GM23338 (cell line): ENCODE measurements at regions not wholly inside any gene's neighbourhood (a gene's known extent, or its start where the extent isn't known, plus 50 kb on each side); places are given as distances from the start of the nearest gene placed in this dataset.

Experiments used
- ATAC-seq: fragments of 200-7000 bp; cut with Tn5 transposase; 3 replicates; pipeline ENCODE4 v1.9.1; 2020
- DNase-seq: peaks from one replicate; pipeline ENCODE4 v3.0.0-alpha.2; 2015; ENCODE audit warnings: low spot score
- H2AFZ ChIP-seq: fragments of 200-600 bp; sonication (generic); 2 replicates; pipeline ENCODE4 v1.8.0; 2016; ENCODE audit warnings: antibody characterized with exemption, mild to moderate bottlenecking, moderate library complexity
- H3F3A ChIP-seq: fragments of 200-600 bp; sonication (generic); replicated peaks from 2 replicates; pipeline ENCODE4 v1.8.0; 2017; ENCODE audit warnings: antibody characterized with exemption, mixed run types, low read depth
- H3K27ac ChIP-seq: fragments of 200-600 bp; sonication (generic); 2 replicates; pipeline ENCODE4 v1.6.1; 2016; ENCODE audit warnings: low read depth
- H3K27me3 ChIP-seq: fragments of 200-600 bp; sonication (generic); 2 replicates; pipeline ENCODE4 v1.8.0; 2016; ENCODE audit warnings: mild to moderate bottlenecking, mixed run types, moderate library complexity; ENCODE audit not compliant: insufficient read depth
- H3K36me3 ChIP-seq: fragments of 200-600 bp; sonication (generic); 2 replicates; pipeline ENCODE4 v1.8.0; 2016; ENCODE audit warnings: mild to moderate bottlenecking; ENCODE audit not compliant: insufficient read depth
- H3K4me1 ChIP-seq: fragments of 200-600 bp; sonication (generic); 2 replicates; pipeline ENCODE4 v1.8.0; 2016; ENCODE audit warnings: mild to moderate bottlenecking, moderate library complexity; ENCODE audit not compliant: insufficient read depth
- H3K4me2 ChIP-seq: fragments of 200-600 bp; sonication (generic); 2 replicates; pipeline ENCODE4 v1.7.1; 2017; ENCODE audit warnings: mixed run types
- H3K4me3 ChIP-seq: fragments of 200-600 bp; sonication (generic); 2 replicates; pipeline ENCODE4 v1.6.1; 2016; ENCODE audit warnings: mixed run types
- H3K79me2 ChIP-seq: fragments of 200-600 bp; sonication (generic); replicated peaks from 2 replicates; pipeline ENCODE4 v1.8.0; 2017; ENCODE audit warnings: mild to moderate bottlenecking; ENCODE audit not compliant: insufficient read depth
- H3K9me2 ChIP-seq: fragments of 200-600 bp; sonication (generic); 2 replicates; pipeline ENCODE4 v1.8.0; 2017; ENCODE audit not compliant: insufficient read depth
- H4K20me1 ChIP-seq: fragments of 200-600 bp; sonication (generic); replicated peaks from 2 replicates; pipeline ENCODE4 v1.8.0; 2017; ENCODE audit warnings: mild to moderate bottlenecking; ENCODE audit not compliant: insufficient read depth
- H3K27ac Mint-ChIP-seq: 2 replicates; pipeline ENCODE4 v1.8.0; 2020; ENCODE audit warnings: inconsistent platforms, mild to moderate bottlenecking, moderate library complexity, mixed read lengths
- H3K27me3 Mint-ChIP-seq: 3 replicates; pipeline ENCODE4 v1.8.0; 2022; ENCODE audit warnings: low read depth, mild to moderate bottlenecking, moderate library complexity, mixed read lengths, inconsistent platforms; ENCODE audit not compliant: insufficient read depth, poor library complexity
- H3K36me3 Mint-ChIP-seq: 3 replicates; pipeline ENCODE4 v1.8.0; 2021; ENCODE audit warnings: low read depth, mild to moderate bottlenecking, inconsistent platforms, moderate library complexity, mixed read lengths
- H3K4me1 Mint-ChIP-seq: 3 replicates; pipeline ENCODE4 v1.8.0; 2020; ENCODE audit warnings: mild to moderate bottlenecking, inconsistent platforms, mixed read lengths
- H3K4me3 Mint-ChIP-seq: 3 replicates; pipeline ENCODE4 v1.8.0; 2021; ENCODE audit warnings: moderate library complexity, mild to moderate bottlenecking, inconsistent platforms, mixed read lengths
- H3K9me3 Mint-ChIP-seq: 3 replicates; pipeline ENCODE4 v1.8.0; 2020; ENCODE audit warnings: moderate library complexity, mild to moderate bottlenecking, inconsistent platforms, mixed read lengths
- CREB1 ChIP-seq: fragments of 250-450 bp; sonication (Bioruptor Pico); IDR thresholded peaks from 2 replicates; pipeline ENCODE4 v1.5.0; 2020; ENCODE audit warnings: low read depth, mild to moderate bottlenecking, moderate library complexity
- EZH2 ChIP-seq: fragments of 200-600 bp; sonication (generic); IDR thresholded peaks from one replicate; pipeline ENCODE4 v1.8.0; 2017; ENCODE audit warnings: antibody characterized with exemption, mild to moderate bottlenecking, low read depth; ENCODE audit not compliant: unreplicated experiment
- EZH2phosphoT487 ChIP-seq: fragments of 200-600 bp; sonication (generic); IDR thresholded peaks from one replicate; pipeline ENCODE4 v1.8.1; 2018; ENCODE audit warnings: antibody characterized with exemption; ENCODE audit not compliant: unreplicated experiment
- JUNB ChIP-seq: IDR thresholded peaks from one replicate; pipeline ENCODE4 v1.6.1; 2016; ENCODE audit warnings: antibody characterized with exemption; ENCODE audit not compliant: unreplicated experiment
- NANOG ChIP-seq: IDR thresholded peaks from 2 replicates; pipeline ENCODE4 v1.6.1; 2016; ENCODE audit warnings: antibody characterized with exemption, borderline replicate concordance
- POLR2AphosphoS5 ChIP-seq: IDR thresholded peaks from 2 replicates; pipeline ENCODE4 v1.6.1; 2016; ENCODE audit warnings: antibody characterized with exemption, low read depth
- ZNF114 ChIP-seq: fragments of 250-450 bp; sonication (Bioruptor Pico); IDR thresholded peaks from 2 replicates; pipeline ENCODE4 v1.5.0; 2020; ENCODE audit warnings: mild to moderate bottlenecking, moderate library complexity
- ZNF331 ChIP-seq: fragments of 250-450 bp; sonication (Bioruptor Pico); IDR thresholded peaks from 2 replicates; pipeline ENCODE4 v1.5.0; 2020; ENCODE audit warnings: low read depth, mild to moderate bottlenecking, moderate library complexity
- TF ChIP-seq, protein P1 (sequence below): fragments of 250-450 bp; sonication (Bioruptor Pico); IDR thresholded peaks from 2 replicates; pipeline ENCODE4 v1.5.0; 2020; ENCODE audit warnings: mild to moderate bottlenecking, moderate library complexity
- TF ChIP-seq, protein P2 (sequence below): IDR thresholded peaks from 2 replicates; pipeline ENCODE4 v1.6.1; 2016; ENCODE audit warnings: antibody characterized with exemption

DNA sequence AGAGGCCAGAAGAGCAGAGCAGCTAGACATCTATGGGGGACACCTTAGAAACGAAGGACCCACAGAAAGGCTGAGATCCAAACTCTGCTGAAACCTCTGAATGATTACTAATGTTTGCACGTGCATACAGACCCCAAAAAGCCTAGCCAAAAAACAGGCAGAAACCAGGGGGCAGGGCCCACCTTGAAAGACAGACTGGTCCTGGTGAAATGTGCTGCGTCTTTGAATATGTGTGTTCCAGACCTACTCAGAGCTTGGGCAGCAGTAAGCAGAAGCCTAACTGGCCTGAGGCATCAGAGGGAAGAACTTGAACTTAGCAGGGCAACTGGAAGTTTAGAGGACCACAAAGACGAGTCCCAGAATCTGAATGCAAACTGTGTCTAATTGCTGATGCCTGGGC, 251.8 kb downstream of the TEX36 start (continued):
- TF ChIP-seq, protein P1, sequence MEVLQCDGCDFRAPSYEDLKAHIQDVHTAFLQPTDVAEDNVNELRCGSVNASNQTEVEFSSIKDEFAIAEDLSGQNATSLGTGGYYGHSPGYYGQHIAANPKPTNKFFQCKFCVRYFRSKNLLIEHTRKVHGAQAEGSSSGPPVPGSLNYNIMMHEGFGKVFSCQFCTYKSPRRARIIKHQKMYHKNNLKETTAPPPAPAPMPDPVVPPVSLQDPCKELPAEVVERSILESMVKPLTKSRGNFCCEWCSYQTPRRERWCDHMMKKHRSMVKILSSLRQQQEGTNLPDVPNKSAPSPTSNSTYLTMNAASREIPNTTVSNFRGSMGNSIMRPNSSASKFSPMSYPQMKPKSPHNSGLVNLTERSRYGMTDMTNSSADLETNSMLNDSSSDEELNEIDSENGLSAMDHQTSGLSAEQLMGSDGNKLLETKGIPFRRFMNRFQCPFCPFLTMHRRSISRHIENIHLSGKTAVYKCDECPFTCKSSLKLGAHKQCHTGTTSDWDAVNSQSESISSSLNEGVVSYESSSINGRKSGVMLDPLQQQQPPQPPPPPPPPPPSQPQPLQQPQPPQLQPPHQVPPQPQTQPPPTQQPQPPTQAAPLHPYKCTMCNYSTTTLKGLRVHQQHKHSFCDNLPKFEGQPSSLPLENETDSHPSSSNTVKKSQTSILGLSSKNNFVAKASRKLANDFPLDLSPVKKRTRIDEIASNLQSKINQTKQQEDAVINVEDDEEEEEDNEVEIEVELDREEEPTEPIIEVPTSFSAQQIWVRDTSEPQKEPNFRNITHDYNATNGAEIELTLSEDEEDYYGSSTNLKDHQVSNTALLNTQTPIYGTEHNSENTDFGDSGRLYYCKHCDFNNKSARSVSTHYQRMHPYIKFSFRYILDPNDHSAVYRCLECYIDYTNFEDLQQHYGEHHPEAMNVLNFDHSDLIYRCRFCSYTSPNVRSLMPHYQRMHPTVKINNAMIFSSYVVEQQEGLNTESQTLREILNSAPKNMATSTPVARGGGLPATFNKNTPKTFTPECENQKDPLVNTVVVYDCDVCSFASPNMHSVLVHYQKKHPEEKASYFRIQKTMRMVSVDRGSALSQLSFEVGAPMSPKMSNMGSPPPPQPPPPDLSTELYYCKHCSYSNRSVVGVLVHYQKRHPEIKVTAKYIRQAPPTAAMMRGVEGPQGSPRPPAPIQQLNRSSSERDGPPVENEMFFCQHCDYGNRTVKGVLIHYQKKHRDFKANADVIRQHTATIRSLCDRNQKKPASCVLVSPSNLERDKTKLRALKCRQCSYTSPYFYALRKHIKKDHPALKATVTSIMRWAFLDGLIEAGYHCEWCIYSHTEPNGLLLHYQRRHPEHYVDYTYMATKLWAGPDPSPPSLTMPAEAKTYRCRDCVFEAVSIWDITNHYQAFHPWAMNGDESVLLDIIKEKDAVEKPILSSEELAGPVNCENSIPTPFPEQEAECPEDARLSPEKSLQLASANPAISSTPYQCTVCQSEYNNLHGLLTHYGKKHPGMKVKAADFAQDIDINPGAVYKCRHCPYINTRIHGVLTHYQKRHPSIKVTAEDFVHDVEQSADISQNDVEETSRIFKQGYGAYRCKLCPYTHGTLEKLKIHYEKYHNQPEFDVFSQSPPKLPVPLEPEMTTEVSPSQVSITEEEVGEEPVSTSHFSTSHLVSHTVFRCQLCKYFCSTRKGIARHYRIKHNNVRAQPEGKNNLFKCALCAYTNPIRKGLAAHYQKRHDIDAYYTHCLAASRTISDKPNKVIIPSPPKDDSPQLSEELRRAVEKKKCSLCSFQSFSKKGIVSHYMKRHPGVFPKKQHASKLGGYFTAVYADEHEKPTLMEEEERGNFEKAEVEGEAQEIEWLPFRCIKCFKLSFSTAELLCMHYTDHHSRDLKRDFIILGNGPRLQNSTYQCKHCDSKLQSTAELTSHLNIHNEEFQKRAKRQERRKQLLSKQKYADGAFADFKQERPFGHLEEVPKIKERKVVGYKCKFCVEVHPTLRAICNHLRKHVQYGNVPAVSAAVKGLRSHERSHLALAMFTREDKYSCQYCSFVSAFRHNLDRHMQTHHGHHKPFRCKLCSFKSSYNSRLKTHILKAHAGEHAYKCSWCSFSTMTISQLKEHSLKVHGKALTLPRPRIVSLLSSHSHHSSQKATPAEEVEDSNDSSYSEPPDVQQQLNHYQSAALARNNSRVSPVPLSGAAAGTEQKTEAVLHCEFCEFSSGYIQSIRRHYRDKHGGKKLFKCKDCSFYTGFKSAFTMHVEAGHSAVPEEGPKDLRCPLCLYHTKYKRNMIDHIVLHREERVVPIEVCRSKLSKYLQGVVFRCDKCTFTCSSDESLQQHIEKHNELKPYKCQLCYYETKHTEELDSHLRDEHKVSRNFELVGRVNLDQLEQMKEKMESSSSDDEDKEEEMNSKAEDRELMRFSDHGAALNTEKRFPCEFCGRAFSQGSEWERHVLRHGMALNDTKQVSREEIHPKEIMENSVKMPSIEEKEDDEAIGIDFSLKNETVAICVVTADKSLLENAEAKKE (CRISPR knock-in tag): no peak
- TF ChIP-seq JUNB (no peak), ZNF114 (CRISPR knock-in tag) (no peak), CREB1 (CRISPR knock-in tag) (no peak)

DNA sequence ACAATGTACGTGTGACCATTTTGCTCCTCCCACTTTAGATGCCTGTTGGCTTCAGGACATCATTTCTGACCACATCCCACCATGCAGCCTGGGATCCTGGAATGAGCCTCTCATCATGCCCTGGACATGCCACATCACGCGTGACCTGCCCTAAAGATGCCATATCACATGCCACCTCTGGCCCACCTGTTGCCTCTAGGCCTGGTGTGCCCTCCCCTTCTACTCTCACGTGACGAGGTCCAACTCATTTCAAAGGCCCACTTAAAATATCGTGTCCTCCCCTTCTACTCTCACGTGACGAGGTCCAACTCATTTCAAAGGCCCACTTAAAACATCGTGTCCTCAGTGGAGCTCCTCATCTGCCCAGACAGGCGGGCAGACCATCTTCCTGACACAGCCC, 254.9 kb downstream of the TEX36 start:
- Mint-ChIP-seq H3K27ac (no peak overlapping the region), H3K4me1 (no peaks in the 10 kb centered on the region), H3K4me3 (no peak overlapping the region), H3K27me3 (peaks cover 6% of the 10 kb centered on the region), H3K9me3 (no peaks in the 10 kb centered on the region; the same call in 2 of the 3 replicates), H3K36me3 (no peaks in the 10 kb centered on the region)
- no peaks in the 10 kb centered on the region for H3K9me2 ChIP-seq
- no peaks in the 10 kb centered on the region for H3K27me3 ChIP-seq
- no peak overlapping the region for H3K27ac ChIP-seq
- H3K4me3 ChIP-seq: no peak overlapping the region
- DNase-seq (no peak), ATAC-seq (no peak)
- no peaks in the 10 kb centered on the region for H3F3A ChIP-seq
- no peaks in the 10 kb centered on the region for H4K20me1 ChIP-seq
- H2AFZ ChIP-seq: no peak overlapping the region
- H3K36me3 ChIP-seq: no peaks in the 10 kb centered on the region
- H3K4me2 ChIP-seq: no peak overlapping the region
- no peaks in the 10 kb centered on the region for H3K79me2 ChIP-seq
- H3K4me1 ChIP-seq: no peaks in the 10 kb centered on the region
- TF ChIP-seq ZNF331 (CRISPR knock-in tag): no peak
- TF ChIP-seq EZH2: no peak
- no peak for TF ChIP-seq JUNB
- no peak for TF ChIP-seq EZH2phosphoT487
- TF ChIP-seq, protein P2, sequence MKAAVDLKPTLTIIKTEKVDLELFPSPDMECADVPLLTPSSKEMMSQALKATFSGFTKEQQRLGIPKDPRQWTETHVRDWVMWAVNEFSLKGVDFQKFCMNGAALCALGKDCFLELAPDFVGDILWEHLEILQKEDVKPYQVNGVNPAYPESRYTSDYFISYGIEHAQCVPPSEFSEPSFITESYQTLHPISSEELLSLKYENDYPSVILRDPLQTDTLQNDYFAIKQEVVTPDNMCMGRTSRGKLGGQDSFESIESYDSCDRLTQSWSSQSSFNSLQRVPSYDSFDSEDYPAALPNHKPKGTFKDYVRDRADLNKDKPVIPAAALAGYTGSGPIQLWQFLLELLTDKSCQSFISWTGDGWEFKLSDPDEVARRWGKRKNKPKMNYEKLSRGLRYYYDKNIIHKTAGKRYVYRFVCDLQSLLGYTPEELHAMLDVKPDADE: no peak
- TF ChIP-seq, protein P1 (CRISPR knock-in tag): no peak
- TF ChIP-seq CREB1 (CRISPR knock-in tag): no peak
- no peak for TF ChIP-seq POLR2AphosphoS5
- TF ChIP-seq NANOG: no peak
